22Rv1 (cell line): ENCODE measurements at regions not wholly inside any gene's neighbourhood (a gene's known extent, or its start where the extent isn't known, plus 50 kb on each side); places are given as distances from the start of the nearest gene placed in this dataset.

Experiments
- CTCF ChIP-seq: fragments of 450-650 bp; IDR thresholded peaks from 2 replicates; pipeline ENCODE4 v1.5.1; 2017; ENCODE audit warnings: mild to moderate bottlenecking
- ZFX ChIP-seq: fragments of 450-650 bp; IDR thresholded peaks from 2 replicates; pipeline ENCODE4 v1.6.1; 2017; ENCODE audit warnings: antibody characterized with exemption, borderline replicate concordance

DNA sequence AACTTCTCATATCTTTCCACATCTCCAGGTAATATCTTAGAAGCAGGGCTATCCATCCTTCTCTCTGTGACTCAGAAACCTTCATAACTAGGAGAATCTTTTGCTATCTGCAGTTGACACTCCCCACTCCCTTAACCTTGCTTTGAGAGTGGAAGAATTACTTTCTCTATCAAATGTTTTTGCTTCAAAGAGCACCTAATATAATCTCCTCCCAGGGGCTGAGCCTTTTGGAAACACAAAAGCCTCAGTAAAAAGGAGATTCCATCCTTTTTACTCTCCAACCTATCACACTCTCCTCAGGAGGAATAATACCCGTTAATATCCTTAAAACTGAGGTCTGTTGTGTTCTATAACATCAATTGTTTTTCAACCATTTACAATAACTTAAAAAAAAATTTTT, 94.9 kb upstream of the DNAJC10 start:
- no peak for TF ChIP-seq CTCF
- no peak for TF ChIP-seq ZFX
